Right atrium auricular region (tissue), 2 donors: ENCODE measurements at regions not wholly inside any gene's neighbourhood (a gene's known extent, or its start where the extent isn't known, plus 50 kb on each side); places are given as distances from the start of the nearest gene placed in this dataset.

Experiments used
- DNase-seq: peaks from one replicate; pipeline ENCODE4 v3.0.0-alpha.2; 2019; ENCODE audit warnings: low spot score
- H3K27ac ChIP-seq, 2 donors: fragments of 200-600 bp; sonication (generic); 1 replicate in 1 of 2; 2 replicates in 1 of 2; pipeline ENCODE4 v1.5.1; 2016 to 2019
- H3K27me3 ChIP-seq, 2 donors: fragments of 200-600 bp; sonication (generic); one replicate each; pipeline versions ENCODE4 v1.5.1 to v1.6.0; 2017 to 2019
- H3K36me3 ChIP-seq: fragments of 200-600 bp; sonication (generic); one replicate; pipeline ENCODE4 v1.5.1; 2016
- H3K4me1 ChIP-seq, 2 donors: fragments of 200-600 bp; sonication (generic); one replicate each; pipeline versions ENCODE4 v1.5.1 to v1.6.0; 2017 to 2019
- H3K4me3 ChIP-seq, 2 donors: fragments of 200-600 bp; sonication (generic); 1 replicate in 1 of 2; 2 replicates in 1 of 2; pipeline ENCODE4 v1.5.1; 2017 to 2019; ENCODE audit warnings: mild to moderate bottlenecking in 1 of 2, moderate library complexity in 1 of 2
- H3K9me3 ChIP-seq, 2 donors: fragments of 200-600 bp; sonication (generic); one replicate each; pipeline ENCODE4 v1.5.1; 2019
- CTCF ChIP-seq, 2 donors: fragments of 200-600 bp; sonication (generic); IDR thresholded peaks; one replicate each; pipeline ENCODE4 v1.5.1; 2019; ENCODE audit warnings: antibody characterized with exemption in 2 of 2

- Histone ChIP-seq H3K4me1 (peaks cover 0 to 34% of the 10 kb centered on the region in 2 donors), H3K27me3 (no peaks in the 10 kb centered on the region), H3K36me3 (no peaks in the 10 kb centered on the region), H3K9me3 (peaks cover 0 to 6% of the 10 kb centered on the region in 2 donors), H3K27ac (peak overlapping the region; percentile 63 to 72), H3K4me3 (no peak overlapping the region)
- no peak for TF ChIP-seq CTCF (IDR thresholded peaks at IDR 0.05)
- no peak for DNase-seq
Measured at GRCh38 chr10:3527869-3528268, 257.1 kb downstream of the KLF6 start.

GRCh38 chr10:3526727-3527501 lies 258.1 kb downstream of the KLF6 start:
- H3K9me3 ChIP-seq, result peaks cover 0 to 6% of the 10 kb centered on the region in 2 donors
- peaks cover 0 to 34% of the 10 kb centered on the region in 2 donors for H3K4me1 ChIP-seq
- DNase-seq, result no peak
- no peak overlapping the region for H3K4me3 ChIP-seq
- H3K27me3 ChIP-seq, result no peaks in the 10 kb centered on the region
- no peaks in the 10 kb centered on the region for H3K36me3 ChIP-seq
- H3K27ac ChIP-seq, result peak overlapping the region; percentile 63 to 72
- no peak for TF ChIP-seq CTCF (IDR thresholded peaks at IDR 0.05)

- H3K4me1 ChIP-seq, result peaks cover 0 to 34% of the 10 kb centered on the region in 2 donors
- no peak overlapping the region for H3K4me3 ChIP-seq
- no peaks in the 10 kb centered on the region for H3K36me3 ChIP-seq
- no peak for TF ChIP-seq CTCF (IDR thresholded peaks at IDR 0.05)
- H3K27me3 ChIP-seq, result no peaks in the 10 kb centered on the region
- H3K27ac ChIP-seq, result peak overlapping the region; percentile 26 to 72
- H3K9me3 ChIP-seq, result peaks cover 0 to 6% of the 10 kb centered on the region in 2 donors
- no peak for DNase-seq
Measured at GRCh38 chr10:3525832-3526449, 259.1 kb downstream of the KLF6 start.

- peaks cover 0 to 30% of the 10 kb centered on the region in 2 donors for H3K4me1 ChIP-seq
- no peak for TF ChIP-seq CTCF (IDR thresholded peaks at IDR 0.05)
- no peaks in the 10 kb centered on the region for H3K36me3 ChIP-seq
Measured at GRCh38 chr10:3524086-3524960, 260.7 kb downstream of the KLF6 start.

GRCh38 chr10:3523309-3524050 lies 261.5 kb downstream of the KLF6 start:
- Histone ChIP-seq H3K9me3 (peaks cover 0 to 6% of the 10 kb centered on the region in 2 donors), H3K4me1 (peaks cover 0 to 22% of the 10 kb centered on the region in 2 donors)
- no peak for TF ChIP-seq CTCF (IDR thresholded peaks at IDR 0.05)

More at GRCh38 chr10:3524086-3524960, 260.7 kb downstream of the KLF6 start:
- Histone ChIP-seq H3K27ac (no peak overlapping the region), H3K27me3 (no peaks in the 10 kb centered on the region), H3K4me3 (no peak overlapping the region), H3K9me3 (peaks cover 0 to 6% of the 10 kb centered on the region in 2 donors)
- no peak for DNase-seq

More at GRCh38 chr10:3523309-3524050, 261.5 kb downstream of the KLF6 start:
- no peak for DNase-seq
- Histone ChIP-seq H3K27me3 (no peaks in the 10 kb centered on the region), H3K4me3 (no peak overlapping the region), H3K27ac (no peak overlapping the region), H3K36me3 (no peaks in the 10 kb centered on the region)
